ENCODE measurements at regions not wholly inside any gene's neighbourhood (a gene's known extent, or its start where the extent isn't known, plus 50 kb on each side); places are given as distances from the start of the nearest gene placed in this dataset.
"Not testable (repeated sequence)": the region's sequence is repeated elsewhere in the genome, so short reads cannot be mapped to it uniquely, and the experiment has no call there.

GRCh38 chr16:58831386-58831785 lies 97.3 kb upstream of the GOT2 start:
- no peak for DNase-seq (ENCODE audit: low spot score)

GRCh38 chr16:58828901-58829545 lies 94.9 kb upstream of the GOT2 start:
- DNase-seq (ENCODE audit: low spot score) = no peak

GRCh38 chr16:58824201-58824600 lies 90.1 kb upstream of the GOT2 start:
- no peak for DNase-seq (ENCODE audit: low spot score)

DNA sequence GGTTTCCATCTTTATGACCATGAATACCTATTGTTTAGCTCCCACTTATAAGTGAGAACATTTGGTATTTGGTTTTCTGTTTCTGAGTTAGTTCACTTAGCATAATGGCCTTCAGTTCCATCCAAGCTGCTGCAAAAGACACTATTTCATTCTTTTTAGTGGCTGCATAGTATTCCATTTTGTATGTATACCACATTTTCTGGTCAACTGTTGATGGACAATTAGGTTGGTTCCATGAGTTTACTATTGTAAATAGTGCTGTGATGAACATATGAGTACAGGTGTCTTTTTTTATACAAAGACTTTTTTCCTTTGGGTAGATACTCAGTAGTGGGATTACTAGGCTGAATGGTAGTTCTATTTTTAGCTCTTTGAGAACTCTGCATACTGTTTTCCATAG lies 87.8 kb upstream of the GOT2 start:
- no peak for DNase-seq (ENCODE audit: low spot score)

GRCh38 chr16:58820411-58820810 lies 86.3 kb upstream of the GOT2 start:
- DNase-seq (ENCODE audit: low spot score) = no peak

- DNase-seq (ENCODE audit: low spot score) = no peak
Measured at GRCh38 chr16:58815181-58815888, 81.2 kb upstream of the GOT2 start.

GRCh38 chr16:58814348-58814801 lies 80.3 kb upstream of the GOT2 start:
- peak; percentile 32 for DNase-seq (ENCODE audit: low spot score)

GRCh38 chr16:58809213-58809612 lies 75.1 kb upstream of the GOT2 start:
- no peak for DNase-seq (ENCODE audit: low spot score)

DNA sequence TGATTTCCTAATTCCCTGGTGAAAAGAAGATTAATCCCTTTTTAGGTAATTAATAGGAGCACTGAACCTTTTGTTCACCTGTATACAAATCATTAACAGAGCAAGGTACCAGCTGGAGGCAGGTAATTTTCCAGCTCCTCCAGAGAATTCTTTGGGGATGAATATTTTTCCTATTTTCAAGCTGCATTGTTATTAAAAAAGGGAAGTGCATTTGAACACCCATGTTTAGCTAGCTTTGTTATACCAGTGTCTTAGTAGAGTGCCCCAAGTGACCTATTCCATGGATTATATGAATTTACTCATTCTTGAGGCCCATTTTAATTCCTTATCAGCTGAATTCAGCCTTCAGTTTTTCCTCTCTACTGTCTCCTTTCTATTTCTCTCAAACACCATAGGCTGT lies 73.2 kb upstream of the GOT2 start:
- DNase-seq (ENCODE audit: low spot score) = no peak

DNA sequence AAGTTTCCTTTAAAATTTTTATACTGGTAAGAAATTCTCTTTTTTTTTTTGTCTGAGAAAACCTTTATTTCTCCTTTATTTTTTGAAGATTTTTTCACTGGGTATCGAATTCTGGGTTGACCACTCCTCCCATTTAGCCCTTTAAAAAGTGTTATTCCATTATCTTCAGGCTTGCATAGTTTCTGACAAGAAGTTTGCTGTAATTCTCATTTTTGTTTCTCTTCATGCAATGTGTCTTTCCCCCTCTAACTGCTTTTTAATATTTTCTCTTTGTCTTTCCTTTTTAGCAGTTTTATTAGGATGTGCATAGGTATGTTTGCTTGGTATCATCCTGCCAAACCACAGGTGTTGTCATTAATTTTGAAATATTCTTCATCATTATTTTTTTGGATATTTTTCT lies 67.7 kb upstream of the GOT2 start:
- no peak for DNase-seq (ENCODE audit: low spot score)

DNA sequence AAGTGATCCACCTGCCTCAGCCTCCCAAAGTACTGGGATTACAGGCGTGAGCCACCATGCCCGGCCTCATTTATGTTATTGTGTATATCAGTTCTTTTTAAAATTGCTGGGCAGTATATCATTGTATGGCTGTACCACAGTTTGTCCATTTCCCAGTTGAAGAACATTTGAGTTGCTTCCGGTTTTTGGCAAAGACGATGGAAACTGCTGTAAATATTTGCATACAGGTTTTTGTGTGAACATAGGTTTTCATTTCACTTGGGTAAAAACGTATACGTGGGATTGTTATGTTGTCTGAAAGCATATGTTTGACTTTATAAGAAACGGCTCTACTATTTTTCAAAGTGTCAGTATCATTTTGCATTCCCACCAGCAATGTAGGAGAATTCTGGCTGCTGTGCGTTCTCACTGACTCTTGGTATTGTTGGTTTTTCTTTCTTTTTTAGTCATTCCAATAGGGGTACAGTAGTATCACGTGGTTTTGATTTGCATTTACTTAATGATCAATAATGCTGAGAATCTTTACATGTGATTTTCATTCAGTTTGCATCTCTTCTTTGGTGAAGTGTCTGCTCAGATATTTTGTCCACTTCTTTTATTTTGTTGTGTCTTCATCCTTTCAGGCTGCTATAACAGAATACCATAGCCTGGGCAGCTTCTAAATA lies 63.2 kb upstream of the GOT2 start:
- DNase-seq (ENCODE audit: low spot score) = no peak

DNA sequence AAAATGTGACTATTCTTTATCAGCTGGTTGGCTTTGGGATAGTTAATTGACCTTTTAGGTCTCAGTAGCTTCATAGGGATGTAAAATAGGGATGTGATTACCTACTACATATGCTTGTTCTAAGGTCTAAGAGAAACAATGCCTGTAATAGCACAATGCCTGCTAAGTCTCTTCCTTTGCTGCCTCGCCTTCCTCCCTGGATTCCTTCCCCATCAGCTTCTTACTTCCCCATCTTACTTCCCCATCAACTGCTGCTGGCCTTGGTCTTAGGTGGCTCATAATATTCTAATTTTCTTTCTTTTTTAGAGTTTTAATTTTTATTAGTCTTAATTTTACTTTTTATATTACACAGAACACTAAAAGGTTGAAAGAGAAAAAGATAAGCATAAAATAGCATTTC lies 59.2 kb upstream of the GOT2 start:
- DNase-seq (ENCODE audit: low spot score) = no peak

DNA sequence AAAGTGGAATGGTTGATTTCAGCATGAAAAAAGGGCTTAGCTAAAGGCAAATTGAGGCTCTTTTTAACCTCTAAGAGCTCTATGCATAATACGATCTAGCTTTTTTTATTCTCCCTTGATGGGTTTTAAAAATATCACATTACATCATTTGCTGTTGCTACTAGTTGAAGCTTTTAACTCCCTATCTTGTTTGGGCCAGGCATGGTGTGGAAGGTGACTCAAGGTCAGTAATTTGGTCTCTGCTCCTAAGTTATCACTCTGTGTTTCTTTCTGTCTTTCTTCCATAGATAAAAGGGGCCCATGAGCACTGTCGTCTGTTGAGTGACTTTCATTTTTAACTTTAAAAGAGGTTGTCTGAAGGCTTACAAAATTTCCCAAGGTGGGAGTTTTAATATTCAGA lies 58.1 kb upstream of the GOT2 start:
- DNase-seq (ENCODE audit: low spot score) = no peak

GRCh38 chr16:58790816-58791557 lies 56.9 kb upstream of the GOT2 start:
- not testable (repeated sequence) for DNase-seq (ENCODE audit: low spot score)

GRCh38 chr16:58789351-58789750 lies 55.2 kb upstream of the GOT2 start:
- no peak for DNase-seq (ENCODE audit: low spot score)

Data from mucosa of gallbladder (tissue), 1 donor.